ENCODE measurements at regions not wholly inside any gene's neighbourhood (a gene's known extent, or its start where the extent isn't known, plus 50 kb on each side); places are given as distances from the start of the nearest gene placed in this dataset.
"Not testable (repeated sequence)": the region's sequence is repeated elsewhere in the genome, so short reads cannot be mapped to it uniquely, and the experiment has no call there.

DNA sequence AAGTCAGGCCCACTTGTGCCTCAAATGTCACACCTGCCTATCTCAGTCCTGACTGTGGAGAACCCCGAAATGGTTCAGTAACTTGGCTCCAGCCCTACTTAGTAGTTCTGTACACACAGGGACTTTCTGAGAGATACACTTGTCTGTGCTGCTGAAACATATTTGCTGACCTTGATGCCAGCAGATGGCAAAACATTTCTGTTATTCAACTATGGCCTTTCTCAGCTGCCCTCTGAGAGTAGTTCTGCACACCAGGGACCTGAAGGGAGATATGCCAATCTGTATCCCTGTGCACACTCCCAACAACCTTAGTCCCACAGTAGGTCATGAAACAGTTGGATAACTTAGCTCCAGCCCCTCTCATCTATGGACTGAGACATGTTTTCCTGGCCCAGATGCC, 1651.5 kb downstream of the LRRC4C start:
- DNase-seq = no peak

DNA sequence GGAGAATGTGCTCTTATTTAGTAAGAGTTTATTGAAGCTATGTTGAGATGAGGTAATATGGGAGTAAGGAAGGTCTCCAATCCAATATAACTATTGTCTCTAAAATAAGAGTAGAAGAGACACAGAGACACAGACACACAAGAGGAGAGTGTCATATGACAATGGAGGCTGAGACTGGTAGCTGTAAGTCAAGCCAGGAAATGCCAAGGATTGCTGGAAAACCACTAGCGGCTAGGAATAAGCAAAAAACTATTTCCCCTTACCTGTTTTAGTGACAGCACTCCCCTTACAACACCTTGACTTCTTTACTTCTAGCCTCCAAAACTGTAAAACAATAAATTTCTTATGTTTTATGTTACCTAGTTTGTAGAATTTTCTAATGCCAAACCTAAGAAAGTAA, 1652.8 kb downstream of the LRRC4C start:
- no peak for DNase-seq

GRCh38 chr11:39804271-39804670, 1655.2 kb downstream of the LRRC4C start:
- no peak for DNase-seq

GRCh38 chr11:39786682-39787081, 1672.8 kb downstream of the LRRC4C start:
- DNase-seq = no peak

GRCh38 chr11:39786281-39786680, 1673.2 kb downstream of the LRRC4C start:
- no peak for DNase-seq

GRCh38 chr11:39784873-39785272, 1674.6 kb downstream of the LRRC4C start:
- DNase-seq = no peak

GRCh38 chr11:39780131-39780530, 1679.3 kb downstream of the LRRC4C start:
- no peak for DNase-seq

GRCh38 chr11:39777035-39777434, 1682.4 kb downstream of the LRRC4C start:
- DNase-seq = no peak

- no peak for DNase-seq
Measured at GRCh38 chr11:39772525-39773137, 1686.8 kb downstream of the LRRC4C start.

DNA sequence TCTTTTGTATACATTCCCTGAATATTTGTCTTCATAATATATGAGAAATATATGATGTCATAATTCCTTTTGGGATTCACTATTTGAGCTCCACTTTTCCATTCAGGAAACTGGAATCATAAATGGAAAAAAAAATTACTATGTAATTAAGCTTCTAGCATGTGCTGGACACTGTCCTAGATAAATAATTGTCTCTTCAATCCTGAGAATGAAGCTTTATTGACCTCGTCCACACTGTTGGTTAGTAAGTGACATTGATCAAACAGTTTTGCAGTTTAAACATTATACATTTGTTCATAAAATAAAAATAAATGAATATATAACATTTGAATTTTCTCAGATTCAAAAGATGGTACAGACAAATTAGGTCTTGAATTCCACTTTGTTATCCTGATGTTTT, 1691.2 kb downstream of the LRRC4C start:
- no peak for DNase-seq

GRCh38 chr11:39745401-39745800, 1714.1 kb downstream of the LRRC4C start:
- DNase-seq = no peak

DNA sequence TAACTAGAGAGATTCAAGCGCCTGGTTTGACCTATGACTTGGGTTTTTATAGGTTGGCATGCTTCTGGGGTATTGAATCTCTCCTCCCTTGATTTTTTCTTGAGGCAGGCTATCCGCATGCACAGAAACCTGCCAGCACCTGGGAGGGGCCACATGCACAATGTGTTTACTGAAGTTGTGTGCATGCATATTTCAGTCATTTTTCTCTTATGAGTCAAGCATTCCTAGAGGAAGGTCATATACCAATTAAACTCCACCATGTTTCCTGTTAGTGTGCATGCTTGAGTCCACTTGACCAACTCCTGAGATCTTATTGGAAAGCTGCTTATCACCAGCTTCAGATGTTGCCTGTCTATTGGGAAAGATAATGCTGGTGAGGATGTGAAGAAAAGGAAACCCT, 1718.4 kb downstream of the LRRC4C start:
- no peak for DNase-seq

- DNase-seq = not testable (repeated sequence)
Measured at GRCh38 chr11:39736351-39736750, 1723.1 kb downstream of the LRRC4C start.

DNA sequence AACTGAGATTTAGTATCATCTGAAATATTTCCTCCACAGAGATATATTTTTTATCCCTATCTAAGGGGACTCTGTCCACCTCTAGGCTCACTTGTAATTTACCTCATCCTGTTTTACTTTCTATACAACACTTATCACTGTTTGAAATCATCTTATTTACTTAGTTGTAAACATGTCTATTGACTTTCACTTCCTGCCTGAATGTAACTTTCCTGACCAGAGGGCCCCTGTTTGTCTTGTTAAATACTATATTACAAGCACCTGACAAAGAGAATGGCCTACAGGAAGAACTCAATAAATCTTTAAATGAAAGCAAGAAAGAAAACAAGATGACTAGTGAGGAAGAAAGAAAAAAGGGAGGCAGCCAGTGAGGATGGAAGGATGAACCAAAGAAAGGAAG, 1727.5 kb downstream of the LRRC4C start:
- no peak for DNase-seq

DNA sequence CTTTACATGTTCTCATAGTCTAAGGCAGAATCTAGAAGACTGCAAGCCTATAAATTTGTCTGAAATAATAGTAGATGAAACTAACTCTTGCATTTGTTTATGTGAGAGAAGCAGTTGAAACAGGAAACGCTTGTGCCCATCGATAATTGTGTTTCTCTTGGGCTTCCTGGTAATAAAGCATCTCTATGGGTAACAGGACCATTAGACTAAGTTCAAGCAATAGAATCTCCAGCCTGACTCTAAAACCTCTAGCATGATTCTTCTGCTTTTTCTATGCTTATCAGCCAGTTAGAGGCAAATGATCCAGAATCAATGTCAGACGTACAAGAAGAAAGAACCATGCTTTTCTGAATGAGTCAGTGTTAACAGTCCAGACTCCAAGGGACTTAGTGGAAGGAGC, 1734.4 kb downstream of the LRRC4C start:
- no peak for DNase-seq

DNA sequence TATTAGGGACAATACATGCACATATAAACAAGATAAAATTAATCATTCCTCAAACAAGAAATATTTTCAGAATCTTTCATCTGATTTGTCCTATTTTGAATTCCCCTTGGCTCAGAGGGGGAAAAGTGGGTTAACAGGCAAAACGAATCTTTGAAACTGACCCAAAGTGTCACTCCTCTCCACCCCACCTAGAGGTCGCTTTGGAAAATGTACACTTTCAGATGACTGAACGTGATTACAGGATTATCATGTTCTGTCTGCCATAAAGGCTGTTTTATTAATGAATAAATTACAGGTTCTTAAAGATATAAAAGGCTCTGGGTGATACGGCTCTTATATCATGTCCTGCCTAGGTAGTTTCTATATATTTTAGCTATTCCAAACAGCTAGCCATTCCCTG, 1735.0 kb downstream of the LRRC4C start:
- no peak for DNase-seq

GRCh38 chr11:39712581-39712980, 1746.9 kb downstream of the LRRC4C start:
- DNase-seq = no peak

- peak; percentile 2 for DNase-seq
Measured at GRCh38 chr11:39690856-39691255, 1768.6 kb downstream of the LRRC4C start.

DNA sequence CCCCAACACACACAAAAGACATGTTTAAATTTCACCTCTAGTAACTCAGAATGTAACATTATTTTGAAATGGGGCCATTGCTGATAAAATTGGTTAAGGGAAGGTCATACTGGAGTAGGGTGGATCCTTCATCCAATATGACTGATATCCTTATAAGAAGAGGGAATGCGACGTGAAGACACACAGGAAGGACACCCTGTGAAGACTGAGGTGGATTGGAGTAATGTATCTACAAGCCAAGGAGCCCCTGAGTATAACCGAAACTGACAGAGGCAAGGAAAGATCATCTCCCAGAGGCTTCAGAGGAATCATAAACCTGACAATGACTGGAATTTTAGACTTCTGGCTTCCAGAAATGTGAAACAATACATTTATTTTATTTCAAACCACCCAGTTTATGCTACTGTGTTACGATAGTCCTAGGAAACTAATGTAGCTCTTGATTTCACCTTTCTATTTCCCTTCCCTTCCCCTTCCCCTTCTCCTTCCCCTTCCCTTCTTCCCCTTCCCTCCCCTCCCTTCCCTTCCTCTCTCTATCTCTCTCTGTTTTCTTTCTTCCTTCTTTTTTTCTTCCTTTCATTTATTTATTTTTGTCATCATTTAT, 1775.4 kb downstream of the LRRC4C start:
- no peak for DNase-seq

DNA sequence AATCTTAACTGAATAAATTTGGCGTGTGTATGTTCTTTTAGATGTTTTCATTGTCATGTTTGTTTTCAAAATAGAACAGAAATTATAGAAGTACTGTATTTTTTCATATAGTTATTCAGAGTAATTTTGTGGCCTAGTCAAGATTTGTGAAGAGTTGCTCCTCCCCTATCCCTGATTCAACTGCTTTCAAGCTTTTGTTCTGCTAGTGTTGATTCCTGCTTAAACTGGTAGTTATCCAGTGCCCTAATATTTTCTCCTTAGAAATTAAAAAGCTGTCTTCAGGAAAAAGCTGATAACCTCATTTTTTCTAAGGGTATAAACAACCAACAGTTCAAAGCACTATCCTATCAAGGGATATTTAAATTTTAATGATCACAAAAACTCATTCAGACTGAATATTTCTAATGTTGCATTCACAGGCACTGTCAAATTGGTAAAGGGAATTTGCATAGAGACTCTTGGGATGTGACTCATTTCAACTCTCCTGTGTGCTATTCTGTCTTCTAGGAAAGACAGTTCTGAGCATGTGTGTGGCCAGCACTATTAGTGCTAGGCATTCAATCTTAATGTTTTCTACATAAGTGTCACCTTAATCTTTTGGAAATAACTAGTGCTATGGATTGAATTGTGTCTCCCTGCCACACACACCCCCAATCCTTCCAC, 1776.0 kb downstream of the LRRC4C start:
- no peak for DNase-seq

- DNase-seq = no peak
Measured at GRCh38 chr11:39681428-39681827, 1778.0 kb downstream of the LRRC4C start.

- peak; percentile 1 for DNase-seq
Measured at GRCh38 chr11:39678996-39679395, 1780.5 kb downstream of the LRRC4C start.

DNA sequence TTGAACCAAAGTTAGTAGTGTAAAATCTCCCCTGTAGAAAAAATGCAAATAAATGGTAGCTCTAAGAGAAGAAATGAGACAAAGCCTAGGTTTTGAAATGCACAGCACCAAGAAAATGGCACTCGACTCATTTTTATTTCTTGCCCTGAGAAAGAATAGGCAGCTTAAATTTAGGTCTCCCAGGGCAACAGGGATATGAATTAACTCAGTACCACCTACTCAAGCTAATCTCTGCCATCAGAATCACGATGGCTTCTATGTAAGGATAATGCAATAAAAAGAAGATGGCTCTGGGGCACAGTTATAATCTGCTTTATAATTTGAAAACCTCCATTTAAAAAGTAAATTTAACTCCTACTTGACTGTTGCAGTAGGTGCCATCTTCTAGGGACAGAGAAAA, 1784.3 kb downstream of the LRRC4C start:
- DNase-seq = no peak

- no peak for DNase-seq
Measured at GRCh38 chr11:39674761-39675160, 1784.7 kb downstream of the LRRC4C start.

Data from tongue (tissue), 1 donor.